Stimulated activated effector memory CD8-positive, alpha-beta T cell treated with anti-CD3 and anti-CD28 coated beads, Interleukin-12 subunit alpha, Interleukin-12 subunit beta, amount 100 ng/mL, for 72 hours (primary cell): ENCODE measurements at regions not wholly inside any gene's neighbourhood (a gene's known extent, or its start where the extent isn't known, plus 50 kb on each side); places are given as distances from the start of the nearest gene placed in this dataset.
"Not testable (repeated sequence)": the region's sequence is repeated elsewhere in the genome, so short reads cannot be mapped to it uniquely, and the experiment has no call there.

ENCODE experiments used
- ATAC-seq: fragments of 150-1000 bp; cut with Tn5 transposase; 2 replicates; pipeline ENCODE4 v1.10.0; 2021
- DNase-seq, 2 donors: peaks; one replicate each; pipeline ENCODE4 v3.0.0; 2021 to 2022; ENCODE audit warnings: low spot score in 2 of 2
- H3K27ac Mint-ChIP-seq: one replicate; pipeline ENCODE4 v1.8.0; 2022; ENCODE audit warnings: mild to moderate bottlenecking, mixed read lengths
- H3K36me3 Mint-ChIP-seq: one replicate; pipeline ENCODE4 v1.8.0; 2022; ENCODE audit warnings: mild to moderate bottlenecking, mixed read lengths
- H3K4me1 Mint-ChIP-seq: one replicate; pipeline ENCODE4 v1.8.0; 2022; ENCODE audit warnings: mixed read lengths
- H3K4me3 Mint-ChIP-seq: one replicate; pipeline ENCODE4 v1.8.0; 2022; ENCODE audit warnings: mild to moderate bottlenecking, mixed read lengths
- H3K9me3 Mint-ChIP-seq: one replicate; pipeline ENCODE4 v1.8.0; 2022; ENCODE audit warnings: mixed read lengths

- Mint-ChIP-seq H3K4me1 (no peaks in the 10 kb centered on the region), H3K9me3 (no peaks in the 10 kb centered on the region), H3K36me3 (no peaks in the 10 kb centered on the region), H3K4me3 (no peak overlapping the region), H3K27ac (no peak overlapping the region)
- no peak for ATAC-seq
- DNase-seq: no peak
Observed at GRCh38 chr5:159658266-159658925, 257.9 kb upstream of the ADRA1B start.

GRCh38 chr5:159660401-159660800 lies 255.9 kb upstream of the ADRA1B start:
- Mint-ChIP-seq H3K27ac (no peak overlapping the region), H3K4me1 (no peaks in the 10 kb centered on the region), H3K9me3 (no peaks in the 10 kb centered on the region), H3K4me3 (no peak overlapping the region), H3K36me3 (no peaks in the 10 kb centered on the region)
- no peak for ATAC-seq
- DNase-seq: no peak

GRCh38 chr5:159663986-159664385 lies 252.3 kb upstream of the ADRA1B start:
- Mint-ChIP-seq H3K36me3 (no peaks in the 10 kb centered on the region), H3K4me1 (peaks cover 9% of the 10 kb centered on the region), H3K4me3 (no peak overlapping the region), H3K27ac (no peak overlapping the region), H3K9me3 (no peaks in the 10 kb centered on the region)
- no peak for DNase-seq
- ATAC-seq: no peak

- Mint-ChIP-seq H3K4me1 (peaks cover 12% of the 10 kb centered on the region), H3K36me3 (no peaks in the 10 kb centered on the region), H3K27ac (no peak overlapping the region), H3K4me3 (no peak overlapping the region), H3K9me3 (peaks cover 3% of the 10 kb centered on the region)
- no peak for ATAC-seq
- no peak for DNase-seq
Observed at GRCh38 chr5:159667286-159667685, 249.0 kb upstream of the ADRA1B start.

- DNase-seq: no peak
Observed at GRCh38 chr5:159668556-159668955, 247.7 kb upstream of the ADRA1B start.

GRCh38 chr5:159669559-159669958 lies 246.7 kb upstream of the ADRA1B start:
- Mint-ChIP-seq H3K4me1 (peaks cover 12% of the 10 kb centered on the region), H3K36me3 (no peaks in the 10 kb centered on the region), H3K27ac (no peak overlapping the region), H3K4me3 (no peak overlapping the region), H3K9me3 (peaks cover 6% of the 10 kb centered on the region)
- DNase-seq (no peak), ATAC-seq (no peak)

More at GRCh38 chr5:159668556-159668955, 247.7 kb upstream of the ADRA1B start:
- Mint-ChIP-seq H3K9me3 (peaks cover 4% of the 10 kb centered on the region), H3K36me3 (no peaks in the 10 kb centered on the region), H3K4me1 (peaks cover 12% of the 10 kb centered on the region), H3K27ac (no peak overlapping the region), H3K4me3 (no peak overlapping the region)
- ATAC-seq: peak; percentile 16

GRCh38 chr5:159671886-159672285 lies 244.4 kb upstream of the ADRA1B start:
- Mint-ChIP-seq H3K36me3 (no peaks in the 10 kb centered on the region), H3K27ac (no peak overlapping the region), H3K4me1 (peaks cover 12% of the 10 kb centered on the region), H3K9me3 (peaks cover 6% of the 10 kb centered on the region), H3K4me3 (no peak overlapping the region)
- ATAC-seq: no peak
- DNase-seq: no peak

GRCh38 chr5:159673538-159673937 lies 242.7 kb upstream of the ADRA1B start:
- Mint-ChIP-seq H3K9me3 (peaks cover 6% of the 10 kb centered on the region), H3K36me3 (no peaks in the 10 kb centered on the region), H3K27ac (no peak overlapping the region), H3K4me1 (peaks cover 7% of the 10 kb centered on the region), H3K4me3 (no peak overlapping the region)
- ATAC-seq (peak; percentile 55), DNase-seq (no peak)

- peaks cover 21% of the 10 kb centered on the region for H3K9me3 Mint-ChIP-seq
- no peak overlapping the region for H3K4me3 Mint-ChIP-seq
- no peaks in the 10 kb centered on the region for H3K36me3 Mint-ChIP-seq
- no peaks in the 10 kb centered on the region for H3K4me1 Mint-ChIP-seq
- no peak for DNase-seq
- H3K27ac Mint-ChIP-seq: no peak overlapping the region
- no peak for ATAC-seq
Observed at GRCh38 chr5:159678657-159679392, 237.5 kb upstream of the ADRA1B start.

- ATAC-seq: no peak
- no peak overlapping the region for H3K27ac Mint-ChIP-seq
- no peaks in the 10 kb centered on the region for H3K4me1 Mint-ChIP-seq
- no peak for DNase-seq
- H3K9me3 Mint-ChIP-seq: peaks cover 21% of the 10 kb centered on the region
- H3K4me3 Mint-ChIP-seq: no peak overlapping the region
- H3K36me3 Mint-ChIP-seq: no peaks in the 10 kb centered on the region
Observed at GRCh38 chr5:159680095-159680494, 236.2 kb upstream of the ADRA1B start.

GRCh38 chr5:159681661-159682060 lies 234.6 kb upstream of the ADRA1B start:
- no peak overlapping the region for H3K4me3 Mint-ChIP-seq
- ATAC-seq: no peak
- H3K4me1 Mint-ChIP-seq: no peaks in the 10 kb centered on the region
- no peaks in the 10 kb centered on the region for H3K36me3 Mint-ChIP-seq
- no peak for DNase-seq
- peaks cover 21% of the 10 kb centered on the region for H3K9me3 Mint-ChIP-seq
- H3K27ac Mint-ChIP-seq: no peak overlapping the region

- Mint-ChIP-seq H3K4me1 (no peaks in the 10 kb centered on the region), H3K27ac (no peak overlapping the region), H3K36me3 (no peaks in the 10 kb centered on the region), H3K4me3 (no peak overlapping the region), H3K9me3 (peaks cover 21% of the 10 kb centered on the region)
- no peak for DNase-seq
- no peak for ATAC-seq
Observed at GRCh38 chr5:159682623-159683022, 233.7 kb upstream of the ADRA1B start.

GRCh38 chr5:159687892-159688291 lies 228.4 kb upstream of the ADRA1B start:
- H3K4me1 Mint-ChIP-seq, H3K36me3 Mint-ChIP-seq, DNase-seq, ATAC-seq, H3K4me3 Mint-ChIP-seq, H3K9me3 Mint-ChIP-seq, H3K27ac Mint-ChIP-seq: not testable (repeated sequence)

- peaks cover 3% of the 10 kb centered on the region for H3K9me3 Mint-ChIP-seq
- H3K36me3 Mint-ChIP-seq: no peaks in the 10 kb centered on the region
- DNase-seq: no peak
- no peak for ATAC-seq
- H3K4me3 Mint-ChIP-seq: no peak overlapping the region
- no peaks in the 10 kb centered on the region for H3K4me1 Mint-ChIP-seq
- no peak overlapping the region for H3K27ac Mint-ChIP-seq
Observed at GRCh38 chr5:159695741-159696294, 220.5 kb upstream of the ADRA1B start.

GRCh38 chr5:159697530-159697929 lies 218.8 kb upstream of the ADRA1B start:
- ATAC-seq: no peak
- peaks cover 3% of the 10 kb centered on the region for H3K9me3 Mint-ChIP-seq
- H3K4me3 Mint-ChIP-seq: no peak overlapping the region
- no peaks in the 10 kb centered on the region for H3K36me3 Mint-ChIP-seq
- H3K27ac Mint-ChIP-seq: no peak overlapping the region
- no peak for DNase-seq
- no peaks in the 10 kb centered on the region for H3K4me1 Mint-ChIP-seq

- no peak overlapping the region for H3K4me3 Mint-ChIP-seq
- no peaks in the 10 kb centered on the region for H3K4me1 Mint-ChIP-seq
- no peaks in the 10 kb centered on the region for H3K9me3 Mint-ChIP-seq
- ATAC-seq (no peak), DNase-seq (no peak)
- no peaks in the 10 kb centered on the region for H3K36me3 Mint-ChIP-seq
- H3K27ac Mint-ChIP-seq: no peak overlapping the region
Observed at GRCh38 chr5:159698322-159698721, 218.0 kb upstream of the ADRA1B start.
